GM21619 (cell line): ENCODE measurements at regions not wholly inside any gene's neighbourhood (a gene's known extent, or its start where the extent isn't known, plus 50 kb on each side); places are given as distances from the start of the nearest gene placed in this dataset.
A peak's percentile ranks its signal among the peaks of the same experiment; 100 is the strongest.

Source experiments
- ATAC-seq: cut with Tn5 transposase; IDR thresholded peaks from one replicate; pipeline ENCODE4 v1.9.1; 2021; ENCODE audit not compliant: unreplicated experiment

GRCh38 chr13:89845874-89846273 lies 1501.6 kb upstream of the MIR17HG start:
- ATAC-seq, result no peak

DNA sequence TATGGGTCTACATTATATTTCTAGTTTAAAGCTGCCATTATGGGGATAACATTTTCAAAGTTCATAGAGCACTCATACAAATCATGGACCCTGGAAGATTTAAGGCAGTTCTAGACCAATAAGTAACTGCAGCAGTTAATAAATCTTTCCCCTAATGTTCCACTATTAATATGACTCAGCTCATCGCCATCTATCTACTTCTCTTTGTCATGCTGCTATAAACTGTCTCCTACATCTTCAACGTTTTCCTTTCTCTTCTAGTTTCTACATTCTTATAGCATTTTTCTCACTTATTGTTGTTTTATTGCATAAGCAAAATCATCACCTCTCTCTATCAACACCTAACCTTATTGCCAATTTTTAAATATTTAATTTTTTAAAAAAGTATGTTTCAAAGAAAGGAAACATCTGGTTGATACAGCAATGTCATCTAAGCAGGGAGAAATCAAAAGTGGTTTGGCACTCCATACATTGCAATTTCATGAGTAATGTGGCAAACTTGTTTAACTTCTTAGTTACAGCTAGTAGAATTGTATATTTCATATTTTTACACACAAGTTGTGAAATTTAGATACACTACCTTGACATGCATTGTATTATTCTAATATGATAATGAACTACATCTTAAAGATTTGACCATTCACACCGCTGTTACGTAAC lies 1500.4 kb upstream of the MIR17HG start:
- ATAC-seq, result no peak

DNA sequence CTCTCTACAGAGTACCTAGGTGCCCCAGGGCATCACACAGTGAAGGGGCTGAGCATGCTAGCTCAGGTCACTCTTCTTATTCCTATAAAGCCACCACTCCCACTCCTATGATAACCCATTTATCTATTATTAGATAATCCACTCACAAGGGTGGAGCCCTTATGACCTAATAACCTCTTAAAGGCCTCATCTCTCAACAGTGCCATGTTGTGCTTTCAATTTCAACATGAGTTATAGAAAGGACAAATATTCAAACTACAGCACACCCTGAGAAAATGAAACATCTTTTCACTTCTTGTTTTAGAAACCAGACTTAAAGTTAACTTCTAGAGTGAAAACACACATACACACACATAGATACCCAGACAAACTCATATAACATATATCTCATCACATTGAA lies 1494.9 kb upstream of the MIR17HG start:
- ATAC-seq, result no peak

- ATAC-seq, result no peak
Observed at GRCh38 chr13:89856512-89856911, 1491.0 kb upstream of the MIR17HG start.

GRCh38 chr13:89857502-89857901 lies 1490.0 kb upstream of the MIR17HG start:
- ATAC-seq, result no peak

DNA sequence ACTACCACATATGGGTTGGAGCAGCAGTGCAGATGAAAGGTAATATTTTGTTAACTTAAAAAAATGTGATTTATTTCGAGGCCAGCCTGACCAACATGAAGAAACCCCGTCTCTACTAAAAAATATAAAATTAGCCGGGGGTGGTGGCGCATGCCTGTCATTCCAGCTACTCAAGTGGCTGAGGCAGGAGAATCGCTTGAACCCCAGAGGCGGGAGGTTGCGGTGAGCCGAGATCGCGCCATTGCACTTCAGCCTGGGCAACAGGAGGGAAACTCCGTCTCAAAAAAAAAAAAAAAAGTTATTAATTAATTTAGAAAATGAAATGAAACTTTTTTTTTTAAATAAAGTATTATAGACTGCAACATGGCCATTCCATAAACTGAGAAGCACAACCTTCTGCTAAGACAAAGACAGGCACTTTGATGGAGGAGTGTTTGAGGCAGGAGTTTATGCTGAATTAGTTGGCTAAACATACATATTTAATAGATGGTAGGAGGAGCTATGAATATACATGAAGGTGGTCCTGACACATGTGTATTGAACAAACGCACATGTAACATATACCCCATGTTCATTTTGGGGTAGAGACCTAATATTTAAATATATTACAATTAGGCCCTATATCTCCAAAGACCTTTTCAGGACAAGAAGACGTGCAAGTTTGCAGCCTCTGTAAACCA lies 1485.3 kb upstream of the MIR17HG start:
- ATAC-seq, result no peak

DNA sequence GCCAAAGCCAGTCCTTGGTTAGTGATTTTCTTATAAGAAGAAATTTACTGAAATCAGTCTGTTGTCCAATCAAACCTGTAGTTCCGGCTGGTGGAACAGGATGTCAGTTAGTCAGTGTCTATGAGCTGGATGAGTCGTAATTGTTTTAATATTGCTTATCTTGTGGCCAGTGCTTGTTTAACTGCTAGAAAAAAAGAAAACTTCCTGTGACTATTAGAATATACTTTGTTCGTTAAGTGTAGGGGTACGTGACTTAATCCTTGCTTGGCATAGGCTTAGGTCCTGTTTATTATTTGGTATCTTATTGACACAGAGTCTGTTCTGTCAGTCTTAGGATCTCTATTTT lies 1484.8 kb upstream of the MIR17HG start:
- ATAC-seq, result no peak

- ATAC-seq, result no peak
Observed at GRCh38 chr13:89865164-89866064, 1482.1 kb upstream of the MIR17HG start.

- ATAC-seq, result no peak
Observed at GRCh38 chr13:89869312-89869711, 1478.2 kb upstream of the MIR17HG start.

- no peak for ATAC-seq
Observed at GRCh38 chr13:89878904-89879303, 1468.6 kb upstream of the MIR17HG start.

DNA sequence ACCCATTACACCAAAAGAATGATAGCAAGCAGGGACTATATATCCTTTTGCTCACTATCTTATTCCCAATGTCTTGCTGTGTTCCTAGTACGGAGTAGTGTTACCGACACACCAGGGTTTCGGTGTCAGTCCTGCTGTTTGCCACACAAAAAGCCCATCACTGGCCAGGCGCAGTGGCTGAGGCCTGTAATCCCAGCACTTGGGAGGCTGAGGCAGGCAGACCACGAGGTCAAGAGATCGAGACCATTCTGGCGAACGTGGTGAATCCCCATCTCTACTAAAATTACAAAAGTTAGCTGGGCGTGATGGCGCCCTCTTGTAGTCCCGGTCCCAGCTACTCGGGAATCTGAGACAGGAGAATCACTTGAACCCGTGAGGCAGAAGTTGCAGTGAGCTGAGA lies 1467.3 kb upstream of the MIR17HG start:
- ATAC-seq, result no peak

DNA sequence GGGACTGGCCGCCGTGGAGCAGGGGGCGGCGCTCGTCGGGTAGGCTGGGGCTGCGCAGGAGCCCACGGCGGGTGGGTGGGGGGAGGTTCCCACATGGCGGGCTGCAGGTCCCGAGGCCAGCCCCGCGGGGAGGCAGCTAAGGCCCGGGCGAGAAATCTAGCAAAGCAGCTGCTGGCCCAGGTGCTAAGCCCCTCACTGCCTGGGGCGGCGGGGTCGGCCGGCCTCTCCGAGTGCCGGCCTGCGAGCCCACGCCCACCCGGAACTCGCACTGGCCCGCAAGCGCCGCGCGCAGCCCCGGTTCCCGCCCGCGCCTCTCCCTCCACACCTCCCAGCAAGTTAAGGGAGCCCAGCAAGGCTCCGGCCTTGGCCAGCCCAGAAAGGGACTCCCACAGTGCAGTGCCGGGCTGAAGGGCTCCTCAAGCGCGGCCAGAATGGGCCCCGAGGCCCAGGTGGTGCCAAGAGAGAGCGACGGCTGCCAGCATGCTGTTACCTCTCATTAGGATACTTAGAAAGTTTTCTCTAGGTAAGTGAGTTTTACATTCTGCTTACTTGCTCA lies 1463.5 kb upstream of the MIR17HG start:
- ATAC-seq, result no peak

- no peak for ATAC-seq
Observed at GRCh38 chr13:89890806-89891205, 1456.7 kb upstream of the MIR17HG start.

GRCh38 chr13:89891416-89891815 lies 1456.1 kb upstream of the MIR17HG start:
- ATAC-seq, result no peak

- peak; percentile 80 for ATAC-seq
Observed at GRCh38 chr13:89897681-89898080, 1449.8 kb upstream of the MIR17HG start.

DNA sequence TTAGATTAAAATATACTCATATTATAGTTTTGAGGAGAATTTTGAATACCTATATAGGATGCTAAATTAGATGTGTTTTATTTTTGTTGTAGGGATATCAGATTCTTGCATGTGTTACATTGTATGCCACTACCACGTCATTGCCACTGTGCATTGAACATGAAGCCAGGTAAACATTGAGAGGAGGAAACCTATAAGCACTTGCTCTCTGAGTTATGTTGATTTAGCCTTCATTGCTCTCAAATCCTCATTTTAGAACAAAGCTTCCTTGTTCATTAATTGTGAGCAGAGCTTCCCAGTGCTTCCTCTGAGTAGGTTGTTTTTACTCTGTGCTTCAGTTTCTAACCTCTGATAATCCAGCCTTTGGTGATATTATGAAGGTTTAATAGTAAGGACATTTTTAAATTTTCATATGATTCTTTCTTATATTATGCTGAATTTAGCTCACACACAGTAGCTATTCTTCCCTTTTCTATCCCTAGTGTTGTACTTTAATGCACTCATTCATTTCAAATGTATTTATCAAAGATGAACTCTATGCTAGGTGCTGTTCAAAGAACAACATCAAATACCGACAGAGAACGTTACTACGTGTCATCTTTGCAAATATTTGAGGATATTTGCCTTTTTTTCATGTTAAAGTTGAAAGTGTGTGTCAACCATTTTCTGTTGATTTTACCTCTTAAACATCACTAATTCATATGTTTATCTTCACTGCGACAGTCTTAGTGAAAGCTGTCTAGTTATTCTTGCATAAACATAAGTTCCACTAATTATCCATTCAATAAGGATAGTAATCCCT lies 1448.0 kb upstream of the MIR17HG start:
- ATAC-seq, result no peak

DNA sequence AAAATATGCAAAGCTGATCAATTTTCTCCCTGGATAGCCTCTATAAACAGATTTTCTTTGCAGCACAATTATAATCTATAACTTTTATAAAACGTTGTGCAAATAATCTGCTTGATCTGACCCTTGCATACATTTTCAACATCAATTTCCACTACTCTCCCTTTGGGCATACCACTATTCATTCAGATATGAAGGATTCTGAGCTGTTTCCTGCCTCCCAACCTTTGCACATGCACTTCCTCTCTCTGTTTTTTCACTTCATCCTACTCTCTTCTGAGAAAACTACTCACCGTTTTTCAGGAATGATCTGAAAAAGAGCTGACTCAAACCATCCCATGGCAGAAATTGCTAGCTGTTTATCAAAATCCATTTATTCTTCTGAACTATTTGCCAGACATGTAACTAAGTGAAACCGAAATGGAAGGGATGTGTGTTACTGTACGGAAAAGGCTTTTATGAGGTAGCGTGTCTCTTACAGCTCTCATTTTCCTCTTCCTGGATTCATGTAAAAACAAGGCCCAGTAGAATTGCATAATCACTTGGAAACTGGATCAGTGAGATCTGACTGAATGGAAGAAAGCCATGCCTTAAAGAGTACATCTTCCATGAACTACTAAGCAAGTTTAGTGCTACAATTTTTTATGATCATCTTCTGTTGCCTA lies 1447.3 kb upstream of the MIR17HG start:
- no peak for ATAC-seq

- no peak for ATAC-seq
Observed at GRCh38 chr13:89902223-89902622, 1445.3 kb upstream of the MIR17HG start.

DNA sequence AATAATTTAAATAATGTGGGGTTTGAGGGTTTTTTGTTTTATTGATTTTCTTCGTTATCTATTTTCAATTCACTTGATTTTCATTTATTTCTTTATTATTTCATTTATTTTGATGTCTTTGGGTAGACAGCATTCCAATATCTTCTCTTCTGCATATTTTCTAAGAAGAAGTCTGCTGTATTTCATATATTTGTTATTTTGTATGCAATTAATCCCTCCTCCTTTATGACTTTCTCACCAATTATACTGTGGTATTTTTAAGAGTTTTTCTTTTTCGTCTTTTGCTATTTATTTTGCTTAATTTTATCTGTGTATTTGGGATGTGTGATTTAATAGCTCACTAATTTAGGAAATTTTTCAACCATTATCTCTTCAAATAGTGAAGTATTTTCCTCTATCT lies 1444.4 kb upstream of the MIR17HG start:
- no peak for ATAC-seq

GRCh38 chr13:89910166-89910565 lies 1437.3 kb upstream of the MIR17HG start:
- ATAC-seq, result no peak
